ENCODE measurements at regions not wholly inside any gene's neighbourhood (a gene's known extent, or its start where the extent isn't known, plus 50 kb on each side); places are given as distances from the start of the nearest gene placed in this dataset.

- intact Hi-C loops (cut with DNase I; ENCODE audit: low total_unique reads): no loop called here
Measured at GRCh38 chr2:545228-545627, 132.0 kb downstream of the TMEM18 start.

DNA sequence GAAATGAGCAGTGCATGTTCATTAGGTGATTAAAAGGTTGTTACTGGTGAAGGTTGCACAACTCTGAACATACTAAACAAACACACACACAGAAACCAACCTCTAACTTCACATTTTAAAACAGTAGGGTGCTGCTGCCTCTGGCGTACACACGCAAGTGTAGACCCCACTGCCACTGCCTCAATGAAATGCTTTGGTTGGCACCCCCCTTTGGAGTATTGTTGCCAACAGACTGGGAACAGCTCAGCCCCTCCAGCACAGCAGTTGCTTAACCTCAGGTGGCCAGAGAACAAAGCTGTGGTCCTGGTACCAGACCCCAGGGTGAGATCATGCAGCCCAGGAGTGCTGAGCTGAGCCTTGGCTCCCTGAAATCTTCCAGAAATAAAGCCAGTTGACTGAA, 138.6 kb downstream of the TMEM18 start:
- no peak overlapping the region for H3K27ac ChIP-seq
- intact Hi-C loops (cut with DNase I; ENCODE audit: low total_unique reads): no loop called here
- H3K36me3 ChIP-seq: no peaks in the 10 kb centered on the region
- TF ChIP-seq POLR2AphosphoS5 (IDR thresholded peaks at IDR 0.05) (no peak), POLR2A (IDR thresholded peaks at IDR 0.05) (no peak)
- TF ChIP-seq, protein P1, sequence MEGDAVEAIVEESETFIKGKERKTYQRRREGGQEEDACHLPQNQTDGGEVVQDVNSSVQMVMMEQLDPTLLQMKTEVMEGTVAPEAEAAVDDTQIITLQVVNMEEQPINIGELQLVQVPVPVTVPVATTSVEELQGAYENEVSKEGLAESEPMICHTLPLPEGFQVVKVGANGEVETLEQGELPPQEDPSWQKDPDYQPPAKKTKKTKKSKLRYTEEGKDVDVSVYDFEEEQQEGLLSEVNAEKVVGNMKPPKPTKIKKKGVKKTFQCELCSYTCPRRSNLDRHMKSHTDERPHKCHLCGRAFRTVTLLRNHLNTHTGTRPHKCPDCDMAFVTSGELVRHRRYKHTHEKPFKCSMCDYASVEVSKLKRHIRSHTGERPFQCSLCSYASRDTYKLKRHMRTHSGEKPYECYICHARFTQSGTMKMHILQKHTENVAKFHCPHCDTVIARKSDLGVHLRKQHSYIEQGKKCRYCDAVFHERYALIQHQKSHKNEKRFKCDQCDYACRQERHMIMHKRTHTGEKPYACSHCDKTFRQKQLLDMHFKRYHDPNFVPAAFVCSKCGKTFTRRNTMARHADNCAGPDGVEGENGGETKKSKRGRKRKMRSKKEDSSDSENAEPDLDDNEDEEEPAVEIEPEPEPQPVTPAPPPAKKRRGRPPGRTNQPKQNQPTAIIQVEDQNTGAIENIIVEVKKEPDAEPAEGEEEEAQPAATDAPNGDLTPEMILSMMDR (IDR thresholded peaks at IDR 0.05): no peak
- DNase-seq (ENCODE audit: low spot score in 2 of 2): no peak
- peaks cover 6 to 24% of the 10 kb centered on the region in 2 donors for H3K9me3 ChIP-seq
- H3K27me3 ChIP-seq: no peaks in the 10 kb centered on the region
- no peaks in the 10 kb centered on the region for H3K4me1 ChIP-seq
- no peak overlapping the region for H3K4me3 ChIP-seq

More at GRCh38 chr2:545228-545627, 132.0 kb downstream of the TMEM18 start:
- Histone ChIP-seq H3K4me1 (peaks cover 0 to 2% of the 10 kb centered on the region in 2 donors), H3K27ac (no peak overlapping the region), H3K36me3 (no peaks in the 10 kb centered on the region), H3K9me3 (peaks cover 0 to 6% of the 10 kb centered on the region in 2 donors), H3K27me3 (peaks cover 0 to 8% of the 10 kb centered on the region in 2 donors), H3K4me3 (no peak overlapping the region)
- TF ChIP-seq, protein P1 (IDR thresholded peaks at IDR 0.05): no peak
- TF ChIP-seq POLR2AphosphoS5 (IDR thresholded peaks at IDR 0.05): no peak
- no peak for TF ChIP-seq POLR2A (IDR thresholded peaks at IDR 0.05)
- DNase-seq (ENCODE audit: low spot score in 2 of 2): no peak

DNA sequence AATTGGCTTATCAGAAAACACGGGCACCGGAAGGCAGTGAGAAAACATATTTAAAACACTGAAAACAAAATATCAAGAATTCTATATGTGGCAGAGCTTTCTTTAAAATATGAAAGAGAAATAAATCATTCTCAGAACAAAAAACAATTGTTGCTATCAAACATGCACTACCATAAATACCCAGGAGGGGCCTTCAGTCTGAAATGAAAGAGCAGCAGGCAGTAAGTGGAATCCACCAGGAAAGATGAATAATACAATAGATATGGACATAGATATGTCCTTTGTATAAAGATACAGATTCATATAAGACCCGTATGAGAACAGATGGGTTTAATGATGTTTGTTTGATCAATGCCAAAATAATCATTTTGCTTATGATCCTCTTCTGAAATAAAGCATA, 142.0 kb downstream of the TMEM18 start:
- H3K4me3 ChIP-seq: no peak overlapping the region
- TF ChIP-seq POLR2A (IDR thresholded peaks at IDR 0.05) (no peak), POLR2AphosphoS5 (IDR thresholded peaks at IDR 0.05) (no peak)
- TF ChIP-seq, protein P1 (IDR thresholded peaks at IDR 0.05): peak in 1 of 3 donors; percentile 14
- no peak for DNase-seq (ENCODE audit: low spot score in 2 of 2)
- intact Hi-C loops (cut with DNase I; ENCODE audit: low total_unique reads): no loop called here
- no peaks in the 10 kb centered on the region for H3K4me1 ChIP-seq
- no peak overlapping the region for H3K27ac ChIP-seq
- no peaks in the 10 kb centered on the region for H3K36me3 ChIP-seq
- peaks cover 6 to 34% of the 10 kb centered on the region in 2 donors for H3K9me3 ChIP-seq
- H3K27me3 ChIP-seq: no peaks in the 10 kb centered on the region

GRCh38 chr2:529852-530251, 147.4 kb downstream of the TMEM18 start:
- Histone ChIP-seq H3K36me3 (no peaks in the 10 kb centered on the region), H3K4me1 (no peaks in the 10 kb centered on the region), H3K9me3 (peaks cover 0 to 22% of the 10 kb centered on the region in 2 donors), H3K4me3 (no peak overlapping the region), H3K27ac (no peak overlapping the region), H3K27me3 (peaks cover 0 to 3% of the 10 kb centered on the region in 2 donors)
- intact Hi-C loops (cut with DNase I; ENCODE audit: low total_unique reads): no loop called here
- TF ChIP-seq POLR2AphosphoS5 (IDR thresholded peaks at IDR 0.05) (no peak), POLR2A (IDR thresholded peaks at IDR 0.05) (no peak)
- TF ChIP-seq, protein P1 (IDR thresholded peaks at IDR 0.05): no peak
- DNase-seq (ENCODE audit: low spot score in 2 of 2): no peak

DNA sequence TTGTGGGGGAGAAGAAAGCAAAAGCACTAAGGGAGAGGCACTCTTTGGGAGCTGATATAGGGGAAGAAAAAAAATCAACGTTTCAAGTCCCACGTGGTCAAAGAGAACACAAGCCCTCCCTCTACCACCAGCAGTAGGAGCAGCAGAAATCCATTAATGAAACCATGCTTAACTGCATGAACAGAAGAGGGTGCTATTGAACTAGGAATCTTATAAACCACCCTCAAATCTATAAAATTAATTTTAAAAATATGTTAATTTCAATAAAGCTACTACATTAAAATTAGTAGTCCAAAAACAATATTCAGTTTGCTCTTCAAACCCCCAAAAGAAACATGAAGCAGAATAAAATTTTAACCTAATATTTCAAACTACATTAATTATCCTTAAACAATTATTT, 147.8 kb downstream of the TMEM18 start:
- intact Hi-C loops (cut with DNase I; ENCODE audit: low total_unique reads): no loop called here
- H3K4me3 ChIP-seq: no peak overlapping the region
- TF ChIP-seq, protein P1 (IDR thresholded peaks at IDR 0.05): peak in 2 of 3 donors; percentile 39 to 46
- TF ChIP-seq POLR2AphosphoS5 (IDR thresholded peaks at IDR 0.05): no peak
- no peaks in the 10 kb centered on the region for H3K36me3 ChIP-seq
- no peak for DNase-seq (ENCODE audit: low spot score in 2 of 2)
- H3K27ac ChIP-seq: no peak overlapping the region
- H3K27me3 ChIP-seq: peaks cover 0 to 3% of the 10 kb centered on the region in 2 donors
- H3K9me3 ChIP-seq: peaks cover 0 to 22% of the 10 kb centered on the region in 2 donors
- H3K4me1 ChIP-seq: no peaks in the 10 kb centered on the region
